ENCODE measurements at regions not wholly inside any gene's neighbourhood (a gene's known extent, or its start where the extent isn't known, plus 50 kb on each side); places are given as distances from the start of the nearest gene placed in this dataset.

DNA sequence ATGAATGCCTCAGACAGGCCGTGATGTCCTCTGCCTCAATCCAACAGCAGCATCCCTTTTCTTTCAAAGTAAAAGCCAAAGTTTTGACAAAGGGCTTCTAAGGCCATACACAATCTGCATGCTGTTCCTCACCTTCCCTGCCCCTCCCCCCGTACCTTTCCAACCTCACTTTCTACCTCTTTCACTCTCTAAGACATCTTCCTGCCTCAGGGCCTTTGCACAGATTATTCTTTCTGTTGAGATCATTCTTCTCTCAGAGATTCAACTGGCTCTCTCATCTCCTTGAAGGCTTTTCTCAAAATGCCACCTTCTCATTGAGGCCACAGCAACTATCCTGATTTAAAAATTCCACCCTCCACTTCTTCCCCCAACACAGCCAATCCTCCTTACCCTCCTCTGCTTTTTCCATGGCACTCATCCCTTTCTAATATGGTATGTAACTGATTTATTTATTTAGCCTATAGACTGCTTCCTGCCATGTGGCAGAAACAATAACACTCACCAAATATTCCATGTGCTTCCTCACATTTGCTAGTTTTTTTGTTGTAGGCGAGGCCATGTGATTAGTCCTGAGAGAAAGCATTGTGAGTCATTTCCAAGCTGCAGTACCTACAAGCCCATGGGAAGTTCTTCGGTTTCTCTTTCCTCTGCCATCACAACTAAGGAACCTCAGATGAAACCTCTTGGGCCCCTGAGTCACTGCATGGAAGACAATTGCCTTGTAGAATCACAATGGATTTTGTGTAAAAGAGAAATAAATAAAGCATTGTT lies 58.7 kb upstream of the GADD45A start:
- H3K27ac ChIP-seq: no peak overlapping the region
- no peak for DNase-seq
- no peaks in the 10 kb centered on the region for H3K27me3 ChIP-seq
- H3K4me1 ChIP-seq: no peaks in the 10 kb centered on the region
- H3K4me3 ChIP-seq: no peak overlapping the region
- no peaks in the 10 kb centered on the region for H3K36me3 ChIP-seq
- TF ChIP-seq CTCF (IDR thresholded peaks at IDR 0.05) (no peak), POLR2A (IDR thresholded peaks at IDR 0.05) (no peak)
- H3K9me3 ChIP-seq: no peaks in the 10 kb centered on the region
- intact Hi-C loops (cut with DNase I; ENCODE audit: low total_unique reads): no loop called here

- Histone ChIP-seq H3K27ac (no peak overlapping the region), H3K36me3 (no peaks in the 10 kb centered on the region), H3K4me3 (no peak overlapping the region), H3K27me3 (no peaks in the 10 kb centered on the region), H3K9me3 (no peaks in the 10 kb centered on the region), H3K4me1 (no peaks in the 10 kb centered on the region)
- TF ChIP-seq POLR2A (IDR thresholded peaks at IDR 0.05): no peak
- no peak for TF ChIP-seq CTCF (IDR thresholded peaks at IDR 0.05)
- DNase-seq: no peak
- intact Hi-C loops (cut with DNase I; ENCODE audit: low total_unique reads): no loop called here
Measured at GRCh38 chr1:67626861-67627235, 58.2 kb upstream of the GADD45A start.

- Histone ChIP-seq H3K9me3 (no peaks in the 10 kb centered on the region), H3K27ac (no peak overlapping the region), H3K4me1 (no peaks in the 10 kb centered on the region), H3K36me3 (no peaks in the 10 kb centered on the region), H3K4me3 (no peak overlapping the region), H3K27me3 (no peaks in the 10 kb centered on the region)
- intact Hi-C loops (cut with DNase I; ENCODE audit: low total_unique reads): no loop called here
- no peak for DNase-seq
- TF ChIP-seq CTCF (IDR thresholded peaks at IDR 0.05) (no peak), POLR2A (IDR thresholded peaks at IDR 0.05) (no peak)
Measured at GRCh38 chr1:67627336-67627735, 57.7 kb upstream of the GADD45A start.

DNA sequence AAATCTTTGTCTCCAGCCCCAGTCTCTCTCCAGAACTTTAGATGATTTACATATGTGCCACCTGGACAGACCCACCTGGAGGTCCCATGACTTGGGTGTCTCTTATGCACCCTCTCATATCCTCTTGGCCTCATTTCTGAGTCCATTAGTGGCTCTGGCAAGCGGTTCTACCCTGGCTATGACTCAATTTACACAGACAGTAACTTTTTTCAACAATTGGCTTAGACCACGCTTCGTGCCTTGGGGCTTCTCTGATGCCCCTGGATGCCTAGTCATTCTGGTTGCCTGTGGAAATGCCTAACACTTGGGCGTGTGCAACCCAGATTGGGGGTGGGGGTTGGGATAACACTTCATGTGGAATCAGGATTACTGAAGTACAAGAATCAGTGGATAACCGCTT lies 57.1 kb upstream of the GADD45A start:
- TF ChIP-seq POLR2A (IDR thresholded peaks at IDR 0.05) (no peak), CTCF (IDR thresholded peaks at IDR 0.05) (no peak)
- intact Hi-C loops (cut with DNase I; ENCODE audit: low total_unique reads): no loop called here

DNA sequence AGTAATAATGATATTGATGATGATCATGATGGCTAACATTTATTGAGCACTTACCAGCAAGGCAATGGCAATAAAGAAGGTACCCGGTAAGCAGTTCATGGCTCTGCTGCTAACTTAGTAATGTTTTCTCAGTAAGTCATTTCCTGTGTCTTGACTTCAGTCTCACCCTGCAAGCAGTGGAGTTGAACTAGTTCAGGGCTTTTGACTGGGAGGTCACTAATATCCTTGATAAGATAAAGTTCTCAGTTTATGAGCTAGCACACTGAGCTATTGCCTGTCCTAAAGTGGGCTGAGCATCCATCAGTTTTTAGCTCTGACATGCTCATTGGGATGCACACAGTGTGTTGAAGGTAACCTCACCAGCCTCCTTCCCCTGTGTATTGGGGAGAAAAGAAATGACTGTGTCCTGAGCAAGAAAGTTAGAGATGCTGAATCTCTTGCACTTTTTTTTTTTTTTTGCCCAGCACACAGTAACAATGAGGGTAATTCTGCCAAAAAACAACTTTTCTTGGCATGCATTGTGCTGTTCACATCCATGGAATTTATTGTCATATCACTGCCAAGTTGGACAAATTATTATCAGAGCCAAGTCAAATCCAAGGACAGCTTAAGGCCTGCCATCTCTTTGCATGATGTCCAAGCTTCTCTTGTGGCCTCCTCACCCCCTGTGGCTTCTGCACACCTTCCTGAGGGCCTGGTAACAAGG lies 55.5 kb upstream of the GADD45A start:
- Histone ChIP-seq H3K27me3 (no peaks in the 10 kb centered on the region), H3K4me3 (no peak overlapping the region), H3K36me3 (no peaks in the 10 kb centered on the region), H3K4me1 (no peaks in the 10 kb centered on the region), H3K27ac (no peak overlapping the region), H3K9me3 (no peaks in the 10 kb centered on the region)
- intact Hi-C loops (cut with DNase I; ENCODE audit: low total_unique reads): no loop called here
- DNase-seq: no peak
- TF ChIP-seq CTCF (IDR thresholded peaks at IDR 0.05) (no peak), POLR2A (IDR thresholded peaks at IDR 0.05) (no peak)

More for the DNA sequence above, 57.1 kb upstream of the GADD45A start:
- no peaks in the 10 kb centered on the region for H3K9me3 ChIP-seq
- no peaks in the 10 kb centered on the region for H3K27me3 ChIP-seq
- no peak overlapping the region for H3K27ac ChIP-seq
- no peak overlapping the region for H3K4me3 ChIP-seq
- no peaks in the 10 kb centered on the region for H3K4me1 ChIP-seq
- DNase-seq: no peak
- no peaks in the 10 kb centered on the region for H3K36me3 ChIP-seq
